CD4-positive, CD25-positive, alpha-beta regulatory T cell (primary cell): ENCODE measurements at regions not wholly inside any gene's neighbourhood (a gene's known extent, or its start where the extent isn't known, plus 50 kb on each side); places are given as distances from the start of the nearest gene placed in this dataset.
"Not testable (repeated sequence)": the region's sequence is repeated elsewhere in the genome, so short reads cannot be mapped to it uniquely, and the experiment has no call there.

Source experiments
- ATAC-seq, 2 donors: fragments of 150-1000 bp; cut with Tn5 transposase; one replicate each; pipeline ENCODE4 v1.10.0; 2021; ENCODE audit warnings: low read depth in 2 of 2, moderate number of reproducible peaks in 2 of 2, moderate library complexity in 1 of 2
- DNase-seq, 3 donors: peaks; one replicate each; pipeline versions ENCODE4 v3.0.0 to v3.0.0-alpha.2; 2012 to 2022; ENCODE audit warnings: mixed read lengths in 1 of 3
- H3K27ac ChIP-seq: one replicate; pipeline ENCODE4 v1.7.0; 2013; ENCODE audit warnings: mild to moderate bottlenecking, low read length; ENCODE audit not compliant: insufficient read depth, poor library complexity, severe bottlenecking
- H3K27me3 ChIP-seq: one replicate; pipeline ENCODE4 v1.7.0; 2013; ENCODE audit warnings: low read length; ENCODE audit not compliant: control insufficient read depth, insufficient read depth
- H3K36me3 ChIP-seq: one replicate; pipeline ENCODE4 v1.7.0; 2013; ENCODE audit warnings: mild to moderate bottlenecking, low read length, moderate library complexity; ENCODE audit not compliant: control insufficient read depth, insufficient read depth
- H3K4me1 ChIP-seq: 2 replicates; pipeline ENCODE4 v1.7.0; 2013; ENCODE audit warnings: mild to moderate bottlenecking, low read length; ENCODE audit not compliant: insufficient read depth, control insufficient read depth, poor library complexity, severe bottlenecking
- H3K4me3 ChIP-seq: one replicate; pipeline ENCODE4 v1.7.0; 2013; ENCODE audit warnings: low read depth, mild to moderate bottlenecking, low read length, moderate library complexity
- H3K9me3 ChIP-seq, 2 experiments: 1 replicate in 1 of 2; 2 replicates in 1 of 2; pipeline ENCODE4 v1.7.0; 2013; ENCODE audit warnings: low read length in 2 of 2, mild to moderate bottlenecking in 1 of 2, moderate library complexity in 1 of 2; ENCODE audit not compliant: control insufficient read depth in 2 of 2
- H3K27ac Mint-ChIP-seq, 3 donors: one replicate each; pipeline ENCODE4 v1.8.0; 2020 to 2022; ENCODE audit warnings: mild to moderate bottlenecking in 3 of 3, mixed read lengths in 3 of 3, moderate library complexity in 2 of 3
- H3K27me3 Mint-ChIP-seq: one replicate; pipeline ENCODE4 v1.8.0; 2022; ENCODE audit warnings: mild to moderate bottlenecking, mixed read lengths
- H3K36me3 Mint-ChIP-seq: one replicate; pipeline ENCODE4 v1.8.0; 2020; ENCODE audit warnings: mixed read lengths
- H3K4me1 Mint-ChIP-seq, 4 donors: one replicate each; pipeline ENCODE4 v1.8.0; 2020 to 2022; ENCODE audit warnings: mixed read lengths in 4 of 4, mild to moderate bottlenecking in 1 of 4
- H3K4me3 Mint-ChIP-seq, 4 donors: one replicate each; pipeline ENCODE4 v1.8.0; 2020 to 2022; ENCODE audit warnings: mild to moderate bottlenecking in 4 of 4, mixed read lengths in 4 of 4, moderate library complexity in 3 of 4
- H3K9me3 Mint-ChIP-seq, 7 donors: one replicate each; pipeline ENCODE4 v1.8.0; 2020 to 2022; ENCODE audit warnings: mixed read lengths in 7 of 7, mild to moderate bottlenecking in 3 of 7, moderate library complexity in 2 of 7

GRCh38 chr5:90338712-90339372 is 70.7 kb downstream of the CETN3 start:
- Histone ChIP-seq H3K36me3 (no peaks in the 10 kb centered on the region), H3K27me3 (no peaks in the 10 kb centered on the region), H3K27ac (no peak overlapping the region), H3K4me3 (no peak overlapping the region), H3K9me3 (no peaks in the 10 kb centered on the region), H3K4me1 (no peaks in the 10 kb centered on the region)
- Mint-ChIP-seq H3K27me3 (peaks cover 12% of the 10 kb centered on the region), H3K4me1 (no peaks in the 10 kb centered on the region), H3K27ac (no peak overlapping the region), H3K4me3 (no peak overlapping the region), H3K9me3 (no peaks in the 10 kb centered on the region), H3K36me3 (no peaks in the 10 kb centered on the region)
- DNase-seq (no peak), ATAC-seq (no peak)

GRCh38 chr5:90337449-90338052 is 72.0 kb downstream of the CETN3 start:
- Histone ChIP-seq H3K27me3 (no peaks in the 10 kb centered on the region), H3K36me3 (no peaks in the 10 kb centered on the region), H3K27ac (no peak overlapping the region), H3K9me3 (no peaks in the 10 kb centered on the region), H3K4me3 (no peak overlapping the region), H3K4me1 (no peaks in the 10 kb centered on the region)
- ATAC-seq: no peak
- Mint-ChIP-seq H3K4me1 (no peaks in the 10 kb centered on the region), H3K27ac (no peak overlapping the region), H3K4me3 (no peak overlapping the region), H3K9me3 (no peaks in the 10 kb centered on the region), H3K36me3 (no peaks in the 10 kb centered on the region), H3K27me3 (peaks cover 12% of the 10 kb centered on the region)
- DNase-seq: no peak

GRCh38 chr5:90336752-90337151 is 72.8 kb downstream of the CETN3 start:
- no peaks in the 10 kb centered on the region for H3K9me3 Mint-ChIP-seq
- Histone ChIP-seq H3K27me3 (no peaks in the 10 kb centered on the region), H3K4me1 (no peaks in the 10 kb centered on the region), H3K4me3 (no peak overlapping the region), H3K9me3 (no peaks in the 10 kb centered on the region), H3K27ac (no peak overlapping the region), H3K36me3 (no peaks in the 10 kb centered on the region)
- no peaks in the 10 kb centered on the region for H3K4me1 Mint-ChIP-seq
- H3K36me3 Mint-ChIP-seq: no peaks in the 10 kb centered on the region
- H3K4me3 Mint-ChIP-seq: no peak overlapping the region
- no peak for ATAC-seq
- no peak for DNase-seq
- peaks cover 12% of the 10 kb centered on the region for H3K27me3 Mint-ChIP-seq
- H3K27ac Mint-ChIP-seq: no peak overlapping the region

GRCh38 chr5:90334741-90335140 is 74.8 kb downstream of the CETN3 start:
- H3K4me3 Mint-ChIP-seq: no peak overlapping the region
- peaks cover 12% of the 10 kb centered on the region for H3K27me3 Mint-ChIP-seq
- H3K4me1 Mint-ChIP-seq: no peaks in the 10 kb centered on the region
- H3K36me3 Mint-ChIP-seq: no peaks in the 10 kb centered on the region
- H3K27ac Mint-ChIP-seq: no peak overlapping the region
- no peaks in the 10 kb centered on the region for H3K36me3 ChIP-seq
- peaks cover 0 to 3% (median 0%) of the 10 kb centered on the region in 7 donors for H3K9me3 Mint-ChIP-seq
- no peak overlapping the region for H3K27ac ChIP-seq
- H3K9me3 ChIP-seq: no peaks in the 10 kb centered on the region
- DNase-seq (no peak), ATAC-seq (no peak)
- H3K27me3 ChIP-seq: no peaks in the 10 kb centered on the region
- H3K4me3 ChIP-seq: no peak overlapping the region
- no peaks in the 10 kb centered on the region for H3K4me1 ChIP-seq

- ATAC-seq: no peak
- peaks cover 0 to 6% (median 0%) of the 10 kb centered on the region in 7 donors for H3K9me3 Mint-ChIP-seq
Measured at GRCh38 chr5:90329911-90330310, 79.6 kb downstream of the CETN3 start.

GRCh38 chr5:90326995-90327394 is 82.6 kb downstream of the CETN3 start:
- H3K27ac Mint-ChIP-seq: no peak overlapping the region
- Histone ChIP-seq H3K27me3 (no peaks in the 10 kb centered on the region), H3K27ac (no peak overlapping the region), H3K36me3 (no peaks in the 10 kb centered on the region), H3K4me1 (no peaks in the 10 kb centered on the region), H3K4me3 (no peak overlapping the region), H3K9me3 (no peaks in the 10 kb centered on the region)
- H3K4me1 Mint-ChIP-seq: no peaks in the 10 kb centered on the region
- no peaks in the 10 kb centered on the region for H3K36me3 Mint-ChIP-seq
- no peaks in the 10 kb centered on the region for H3K27me3 Mint-ChIP-seq
- ATAC-seq (no peak), DNase-seq (no peak)
- H3K9me3 Mint-ChIP-seq: peaks cover 0 to 6% (median 3%) of the 10 kb centered on the region in 7 donors
- H3K4me3 Mint-ChIP-seq: no peak overlapping the region

More at GRCh38 chr5:90329911-90330310, 79.6 kb downstream of the CETN3 start:
- no peaks in the 10 kb centered on the region for H3K36me3 ChIP-seq
- H3K4me1 ChIP-seq: no peaks in the 10 kb centered on the region
- Mint-ChIP-seq H3K4me3 (no peak overlapping the region), H3K27ac (no peak overlapping the region), H3K4me1 (no peaks in the 10 kb centered on the region), H3K36me3 (no peaks in the 10 kb centered on the region), H3K27me3 (no peaks in the 10 kb centered on the region)
- no peak for DNase-seq
- no peak overlapping the region for H3K4me3 ChIP-seq
- H3K27ac ChIP-seq: no peak overlapping the region
- no peaks in the 10 kb centered on the region for H3K9me3 ChIP-seq
- no peaks in the 10 kb centered on the region for H3K27me3 ChIP-seq

GRCh38 chr5:90325093-90325492 is 84.5 kb downstream of the CETN3 start:
- DNase-seq: no peak
- no peak overlapping the region for H3K4me3 ChIP-seq
- Mint-ChIP-seq H3K9me3 (peaks cover 0 to 7% (median 6%) of the 10 kb centered on the region in 7 donors), H3K27ac (no peak overlapping the region), H3K27me3 (no peaks in the 10 kb centered on the region), H3K36me3 (no peaks in the 10 kb centered on the region), H3K4me1 (no peaks in the 10 kb centered on the region), H3K4me3 (no peak overlapping the region)
- no peak for ATAC-seq
- H3K4me1 ChIP-seq: no peaks in the 10 kb centered on the region
- no peaks in the 10 kb centered on the region for H3K27me3 ChIP-seq
- no peaks in the 10 kb centered on the region for H3K9me3 ChIP-seq
- no peaks in the 10 kb centered on the region for H3K36me3 ChIP-seq
- no peak overlapping the region for H3K27ac ChIP-seq

GRCh38 chr5:90320348-90320747 is 89.2 kb downstream of the CETN3 start:
- not testable (repeated sequence) for H3K27ac Mint-ChIP-seq, H3K27ac ChIP-seq, H3K9me3 Mint-ChIP-seq, H3K9me3 ChIP-seq, H3K4me1 ChIP-seq, H3K4me3 Mint-ChIP-seq, H3K36me3 Mint-ChIP-seq, H3K27me3 ChIP-seq, DNase-seq, H3K4me3 ChIP-seq, ATAC-seq, H3K4me1 Mint-ChIP-seq, H3K27me3 Mint-ChIP-seq, H3K36me3 ChIP-seq
